Cardiac fibroblast (primary cell): ENCODE measurements at regions not wholly inside any gene's neighbourhood (a gene's known extent, or its start where the extent isn't known, plus 50 kb on each side); places are given as distances from the start of the nearest gene placed in this dataset.

ENCODE experiments used
- DNase-seq, 2 donors: peaks; one replicate each; pipeline versions ENCODE4 v3.0.0 to v3.0.0-alpha.2; 2010; ENCODE audit warnings: low read depth in 2 of 2
- H3K4me3 ChIP-seq, 2 donors: replicated peaks in 1 of 2; 1 replicate in 1 of 2; 2 replicates in 1 of 2; pipeline ENCODE4 v1.5.1; 2011; ENCODE audit warnings: low read depth in 2 of 2, low read length in 2 of 2, mild to moderate bottlenecking in 2 of 2, moderate library complexity in 1 of 2
- CTCF ChIP-seq: IDR thresholded peaks from one replicate; pipeline ENCODE4 v1.5.1; 2011; ENCODE audit warnings: low read depth, mild to moderate bottlenecking, low read length, inconsistent platforms

GRCh38 chr14:92258934-92259333, 64.0 kb upstream of the SLC24A4 start:
- TF ChIP-seq CTCF: no peak
- DNase-seq: no peak
- no peak overlapping the region for H3K4me3 ChIP-seq

- DNase-seq: no peak
- no peak for TF ChIP-seq CTCF
- no peak overlapping the region for H3K4me3 ChIP-seq
Measured at GRCh38 chr14:92259613-92260357, 63.2 kb upstream of the SLC24A4 start.

GRCh38 chr14:92263681-92264080, 59.3 kb upstream of the SLC24A4 start:
- no peak for DNase-seq
- no peak overlapping the region for H3K4me3 ChIP-seq
- TF ChIP-seq CTCF: no peak

- TF ChIP-seq CTCF: no peak
- no peak for DNase-seq
- H3K4me3 ChIP-seq: no peak overlapping the region
Measured at GRCh38 chr14:92264195-92264594, 58.8 kb upstream of the SLC24A4 start.

GRCh38 chr14:92266216-92266615, 56.7 kb upstream of the SLC24A4 start:
- no peak for TF ChIP-seq CTCF
- no peak overlapping the region for H3K4me3 ChIP-seq

More at GRCh38 chr14:92266216-92266615, 56.7 kb upstream of the SLC24A4 start:
- DNase-seq: no peak
